Body of pancreas (tissue), 4 donors: ENCODE measurements at regions not wholly inside any gene's neighbourhood (a gene's known extent, or its start where the extent isn't known, plus 50 kb on each side); places are given as distances from the start of the nearest gene placed in this dataset.

Source experiments
- CTCF ChIP-seq, 7 experiments: fragments of 450-650 bp in 4 of 7; fragments of 200-600 bp in 3 of 7; sonication (generic) in 3 of 7; IDR thresholded peaks; one replicate each; pipeline ENCODE4 v1.5.1; 2016 to 2019; ENCODE audit warnings: antibody characterized with exemption in 7 of 7
- POLR2A ChIP-seq, 3 donors: fragments of 450-650 bp; IDR thresholded peaks; one replicate each; pipeline ENCODE4 v1.6.1; 2016; ENCODE audit warnings: antibody characterized with exemption in 3 of 3, mild to moderate bottlenecking in 2 of 3

DNA sequence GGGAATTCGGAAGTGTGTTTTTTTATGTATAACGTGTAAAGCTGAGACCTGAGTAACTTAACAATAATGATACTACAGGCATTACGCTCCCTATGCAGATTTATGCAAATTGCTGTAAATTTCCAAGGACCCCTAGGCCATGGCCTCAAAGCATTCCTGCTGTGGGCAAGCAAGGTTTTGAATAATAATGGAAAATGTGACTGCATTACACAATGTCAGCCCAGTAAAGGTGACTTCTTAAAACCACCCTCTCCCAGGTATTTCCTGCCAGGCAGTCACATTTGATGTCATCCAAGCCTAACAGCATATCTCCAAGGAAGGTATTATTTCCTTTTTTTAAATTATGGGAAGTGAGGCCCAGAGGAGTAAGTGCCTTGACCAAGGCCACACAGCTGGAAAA lies 621.0 kb downstream of the BCL11B start:
- TF ChIP-seq CTCF (IDR thresholded peaks at IDR 0.05) = no peak
- TF ChIP-seq POLR2A (IDR thresholded peaks at IDR 0.05) = no peak
